ENCODE measurements at regions not wholly inside any gene's neighbourhood (a gene's known extent, or its start where the extent isn't known, plus 50 kb on each side); places are given as distances from the start of the nearest gene placed in this dataset.

DNA sequence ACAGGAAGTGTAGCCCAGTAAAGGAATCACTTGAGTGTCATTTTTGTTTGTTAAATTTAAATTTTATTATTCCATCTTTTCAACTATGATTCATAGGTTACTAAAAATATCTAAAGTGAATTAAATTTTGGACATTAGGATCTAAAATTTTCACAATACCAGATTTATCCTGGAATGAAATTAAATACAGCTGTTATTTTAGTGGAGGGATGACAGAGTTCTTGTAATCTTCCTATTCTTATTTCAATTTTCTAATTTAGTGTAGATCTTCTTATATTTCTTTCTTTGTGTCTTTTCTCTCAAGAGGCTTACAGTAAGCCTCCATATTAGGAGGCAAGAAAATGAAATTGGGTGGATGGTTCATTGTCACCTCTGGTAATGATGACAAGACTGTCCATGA lies 167.9 kb upstream of the TNC start:
- TF ChIP-seq, protein P1, sequence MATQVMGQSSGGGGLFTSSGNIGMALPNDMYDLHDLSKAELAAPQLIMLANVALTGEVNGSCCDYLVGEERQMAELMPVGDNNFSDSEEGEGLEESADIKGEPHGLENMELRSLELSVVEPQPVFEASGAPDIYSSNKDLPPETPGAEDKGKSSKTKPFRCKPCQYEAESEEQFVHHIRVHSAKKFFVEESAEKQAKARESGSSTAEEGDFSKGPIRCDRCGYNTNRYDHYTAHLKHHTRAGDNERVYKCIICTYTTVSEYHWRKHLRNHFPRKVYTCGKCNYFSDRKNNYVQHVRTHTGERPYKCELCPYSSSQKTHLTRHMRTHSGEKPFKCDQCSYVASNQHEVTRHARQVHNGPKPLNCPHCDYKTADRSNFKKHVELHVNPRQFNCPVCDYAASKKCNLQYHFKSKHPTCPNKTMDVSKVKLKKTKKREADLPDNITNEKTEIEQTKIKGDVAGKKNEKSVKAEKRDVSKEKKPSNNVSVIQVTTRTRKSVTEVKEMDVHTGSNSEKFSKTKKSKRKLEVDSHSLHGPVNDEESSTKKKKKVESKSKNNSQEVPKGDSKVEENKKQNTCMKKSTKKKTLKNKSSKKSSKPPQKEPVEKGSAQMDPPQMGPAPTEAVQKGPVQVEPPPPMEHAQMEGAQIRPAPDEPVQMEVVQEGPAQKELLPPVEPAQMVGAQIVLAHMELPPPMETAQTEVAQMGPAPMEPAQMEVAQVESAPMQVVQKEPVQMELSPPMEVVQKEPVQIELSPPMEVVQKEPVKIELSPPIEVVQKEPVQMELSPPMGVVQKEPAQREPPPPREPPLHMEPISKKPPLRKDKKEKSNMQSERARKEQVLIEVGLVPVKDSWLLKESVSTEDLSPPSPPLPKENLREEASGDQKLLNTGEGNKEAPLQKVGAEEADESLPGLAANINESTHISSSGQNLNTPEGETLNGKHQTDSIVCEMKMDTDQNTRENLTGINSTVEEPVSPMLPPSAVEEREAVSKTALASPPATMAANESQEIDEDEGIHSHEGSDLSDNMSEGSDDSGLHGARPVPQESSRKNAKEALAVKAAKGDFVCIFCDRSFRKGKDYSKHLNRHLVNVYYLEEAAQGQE (IDR thresholded peaks at IDR 0.05; ENCODE audit: low read depth) = no peak
- TF ChIP-seq ZBTB7A (IDR thresholded peaks at IDR 0.05; ENCODE audit: low read depth) (no peak), EGR1 (IDR thresholded peaks at IDR 0.05) (no peak), EP300 (IDR thresholded peaks at IDR 0.05; ENCODE audit: borderline replicate concordance) (no peak), CEBPB (IDR thresholded peaks at IDR 0.05) (no peak), TCF12 (IDR thresholded peaks at IDR 0.05; ENCODE audit: low read depth) (no peak), YY1 (IDR thresholded peaks at IDR 0.05; ENCODE audit: low read depth) (no peak), NFIC (IDR thresholded peaks at IDR 0.05) (no peak), TEAD4 (IDR thresholded peaks at IDR 0.05) (no peak), FOXM1 (IDR thresholded peaks at IDR 0.05; ENCODE audit: borderline replicate concordance, low read depth) (no peak), TAF1 (IDR thresholded peaks at IDR 0.05; ENCODE audit: low read depth) (no peak), CREB1 (IDR thresholded peaks at IDR 0.05; ENCODE audit: low read depth) (no peak), RAD21 (IDR thresholded peaks at IDR 0.05; ENCODE audit: low read depth) (no peak)
- TF ChIP-seq, protein P2, sequence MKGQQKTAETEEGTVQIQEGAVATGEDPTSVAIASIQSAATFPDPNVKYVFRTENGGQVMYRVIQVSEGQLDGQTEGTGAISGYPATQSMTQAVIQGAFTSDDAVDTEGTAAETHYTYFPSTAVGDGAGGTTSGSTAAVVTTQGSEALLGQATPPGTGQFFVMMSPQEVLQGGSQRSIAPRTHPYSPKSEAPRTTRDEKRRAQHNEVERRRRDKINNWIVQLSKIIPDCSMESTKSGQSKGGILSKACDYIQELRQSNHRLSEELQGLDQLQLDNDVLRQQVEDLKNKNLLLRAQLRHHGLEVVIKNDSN (IDR thresholded peaks at IDR 0.05) = no peak
- TF ChIP-seq, protein P3, sequence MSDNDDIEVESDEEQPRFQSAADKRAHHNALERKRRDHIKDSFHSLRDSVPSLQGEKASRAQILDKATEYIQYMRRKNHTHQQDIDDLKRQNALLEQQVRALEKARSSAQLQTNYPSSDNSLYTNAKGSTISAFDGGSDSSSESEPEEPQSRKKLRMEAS (IDR thresholded peaks at IDR 0.05) = no peak

DNA sequence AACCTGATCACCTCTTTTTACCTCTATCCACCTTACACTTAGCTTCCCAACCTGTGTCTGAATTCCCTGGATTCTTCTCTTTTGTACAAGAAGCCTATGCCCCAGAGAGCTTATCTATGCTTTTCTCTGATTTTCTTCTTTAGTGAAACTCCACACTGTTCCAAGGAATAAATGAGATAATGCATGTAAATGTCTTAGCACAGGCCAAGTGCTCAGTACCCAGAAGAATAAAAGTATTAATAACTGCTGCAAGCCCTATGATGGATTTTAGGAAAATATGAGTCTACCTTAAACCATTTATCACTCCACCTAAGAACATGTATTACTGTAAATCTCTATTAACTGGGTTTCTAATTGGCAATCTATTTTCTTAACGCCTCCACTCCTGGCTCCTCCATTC lies 168.5 kb upstream of the TNC start:
- TF ChIP-seq CEBPB (IDR thresholded peaks at IDR 0.05) = no peak
- TF ChIP-seq, protein P2 (IDR thresholded peaks at IDR 0.05) = no peak
- TF ChIP-seq RAD21 (IDR thresholded peaks at IDR 0.05; ENCODE audit: low read depth) = no peak
- no peak for TF ChIP-seq FOXM1 (IDR thresholded peaks at IDR 0.05; ENCODE audit: borderline replicate concordance, low read depth)

DNA sequence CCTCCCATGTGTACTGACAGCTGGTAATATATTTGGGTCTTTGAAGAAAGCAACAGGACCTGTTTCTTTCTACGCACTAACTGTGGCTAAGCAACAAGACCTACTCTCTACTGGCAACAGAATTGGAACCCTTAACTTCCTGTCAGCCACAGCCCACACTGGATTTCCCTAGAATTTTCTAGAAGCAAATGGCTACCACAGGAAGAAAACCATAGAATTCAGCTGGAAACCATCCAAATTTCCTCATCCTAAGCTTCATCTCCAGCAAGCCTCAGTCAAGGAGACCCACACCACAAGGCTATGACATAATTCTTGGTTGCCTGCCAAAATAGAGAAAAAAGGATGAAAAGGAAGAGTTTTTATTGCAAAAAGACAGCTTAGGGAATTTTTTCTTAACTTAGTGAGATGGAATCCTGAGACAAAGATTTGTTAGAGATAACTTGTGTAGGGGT lies 171.8 kb upstream of the TNC start:
- TF ChIP-seq NFIC (IDR thresholded peaks at IDR 0.05) (no peak), RAD21 (IDR thresholded peaks at IDR 0.05; ENCODE audit: low read depth) (no peak), EGR1 (IDR thresholded peaks at IDR 0.05) (no peak), ZBTB7A (IDR thresholded peaks at IDR 0.05; ENCODE audit: low read depth) (no peak), FOXM1 (IDR thresholded peaks at IDR 0.05; ENCODE audit: borderline replicate concordance, low read depth) (no peak), EP300 (IDR thresholded peaks at IDR 0.05; ENCODE audit: borderline replicate concordance) (no peak), TEAD4 (IDR thresholded peaks at IDR 0.05) (no peak), TAF1 (IDR thresholded peaks at IDR 0.05; ENCODE audit: low read depth) (no peak), CREB1 (IDR thresholded peaks at IDR 0.05; ENCODE audit: low read depth) (no peak), YY1 (IDR thresholded peaks at IDR 0.05; ENCODE audit: low read depth) (no peak), CEBPB (IDR thresholded peaks at IDR 0.05) (no peak), TCF12 (IDR thresholded peaks at IDR 0.05; ENCODE audit: low read depth) (no peak)
- TF ChIP-seq, protein P3 (IDR thresholded peaks at IDR 0.05) = no peak
- TF ChIP-seq, protein P2 (IDR thresholded peaks at IDR 0.05) = no peak
- TF ChIP-seq, protein P1 (IDR thresholded peaks at IDR 0.05; ENCODE audit: low read depth) = no peak

DNA sequence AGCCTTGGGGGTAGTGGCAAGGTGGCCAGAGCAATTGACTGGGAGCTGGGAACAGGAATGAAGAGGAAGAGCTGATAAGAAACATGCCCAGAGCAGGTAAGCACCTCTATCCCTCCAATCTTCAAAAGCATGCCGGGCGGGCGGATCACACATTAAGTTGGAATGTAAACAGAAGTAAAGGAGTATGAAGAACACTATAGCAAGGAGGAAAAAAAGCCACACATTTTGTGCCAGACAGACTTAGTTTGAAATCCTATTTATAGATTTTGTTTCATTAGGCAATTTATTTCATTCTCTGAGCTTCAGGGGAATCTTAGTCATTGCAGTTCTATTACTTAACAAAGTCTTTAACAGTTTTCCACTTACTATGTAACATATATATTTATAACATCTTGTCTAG lies 173.9 kb upstream of the TNC start:
- TF ChIP-seq TAF1 (IDR thresholded peaks at IDR 0.05; ENCODE audit: low read depth) = no peak
- TF ChIP-seq RAD21 (IDR thresholded peaks at IDR 0.05; ENCODE audit: low read depth) = no peak
- no peak for TF ChIP-seq FOXM1 (IDR thresholded peaks at IDR 0.05; ENCODE audit: borderline replicate concordance, low read depth)
- no peak for TF ChIP-seq TCF12 (IDR thresholded peaks at IDR 0.05; ENCODE audit: low read depth)
- no peak for TF ChIP-seq YY1 (IDR thresholded peaks at IDR 0.05; ENCODE audit: low read depth)

DNA sequence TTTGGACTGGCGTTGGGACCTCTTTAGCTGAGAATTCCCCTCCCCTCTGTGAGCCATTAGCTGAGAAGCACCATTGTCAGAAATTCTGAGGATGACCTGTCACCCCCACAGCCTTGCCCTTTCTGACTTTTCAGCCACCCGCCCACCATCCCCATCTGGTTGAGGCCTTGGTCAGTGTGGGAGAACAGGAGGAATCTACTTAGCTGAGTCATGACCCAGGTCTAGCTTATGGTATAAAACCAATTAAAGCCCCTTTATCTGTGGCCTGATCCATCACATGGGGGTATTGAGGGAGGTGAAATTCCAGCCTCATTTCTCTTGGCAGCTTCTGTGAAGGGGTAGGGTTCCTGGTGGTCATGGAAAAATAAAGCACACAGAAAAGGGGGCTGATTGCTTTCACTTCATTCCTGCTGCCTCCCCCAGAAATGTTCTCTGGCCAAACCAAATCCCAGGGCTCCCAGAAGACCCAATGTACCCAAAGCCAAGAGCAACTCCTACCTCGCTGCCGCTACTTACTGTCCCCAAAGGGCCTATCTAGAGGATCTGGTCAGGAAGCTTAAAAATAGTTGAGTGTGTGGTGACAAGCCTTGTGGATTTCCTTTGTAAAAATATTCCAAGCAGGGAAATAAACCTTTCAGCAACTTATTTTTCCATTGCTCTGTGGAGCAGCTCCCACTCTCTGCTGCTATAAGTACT lies 174.8 kb upstream of the TNC start:
- TF ChIP-seq, protein P1 (IDR thresholded peaks at IDR 0.05; ENCODE audit: low read depth) = no peak
- TF ChIP-seq, protein P2 (IDR thresholded peaks at IDR 0.05) = no peak
- TF ChIP-seq TCF12 (IDR thresholded peaks at IDR 0.05; ENCODE audit: low read depth) (no peak), CREB1 (IDR thresholded peaks at IDR 0.05; ENCODE audit: low read depth) (no peak), FOXM1 (IDR thresholded peaks at IDR 0.05; ENCODE audit: borderline replicate concordance, low read depth) (no peak), TAF1 (IDR thresholded peaks at IDR 0.05; ENCODE audit: low read depth) (no peak), ZBTB7A (IDR thresholded peaks at IDR 0.05; ENCODE audit: low read depth) (no peak), NFIC (IDR thresholded peaks at IDR 0.05) (no peak), CEBPB (IDR thresholded peaks at IDR 0.05) (no peak), YY1 (IDR thresholded peaks at IDR 0.05; ENCODE audit: low read depth) (no peak), RAD21 (IDR thresholded peaks at IDR 0.05; ENCODE audit: low read depth) (no peak), EP300 (IDR thresholded peaks at IDR 0.05; ENCODE audit: borderline replicate concordance) (no peak)
- TF ChIP-seq, protein P3 (IDR thresholded peaks at IDR 0.05) = no peak
